GM12892 (cell line): ENCODE measurements at regions not wholly inside any gene's neighbourhood (a gene's known extent, or its start where the extent isn't known, plus 50 kb on each side); places are given as distances from the start of the nearest gene placed in this dataset.

Experiments used
- POLR2A ChIP-seq: IDR thresholded peaks from 2 replicates; pipeline ENCODE4 v1.6.1; 2011; ENCODE audit warnings: low read depth, low read length, control low read depth
- POLR2AphosphoS5 ChIP-seq: IDR thresholded peaks from 2 replicates; pipeline ENCODE4 v1.6.1; 2011; ENCODE audit warnings: low read depth, low read length, control low read depth
- TAF1 ChIP-seq: IDR thresholded peaks from 2 replicates; pipeline ENCODE4 v1.6.1; 2011; ENCODE audit warnings: low read depth, mild to moderate bottlenecking, control low read depth, low read length, borderline replicate concordance

- TF ChIP-seq POLR2A (no peak), TAF1 (no peak), POLR2AphosphoS5 (no peak)
These were observed 682.4 kb downstream of the RNF144A start for GRCh38 chr2:7599462-7600258.
